ENCODE measurements at regions not wholly inside any gene's neighbourhood (a gene's known extent, or its start where the extent isn't known, plus 50 kb on each side); places are given as distances from the start of the nearest gene placed in this dataset.

- Histone ChIP-seq H4K20me1 (ENCODE audit: insufficient read depth, low read length) (no peaks in the 10 kb centered on the region), H3K27ac (ENCODE audit: low read depth, low read length) (peak overlapping the region; percentile 61), H3K36me3 (ENCODE audit: insufficient read depth, low read length) (no peaks in the 10 kb centered on the region), H3K9ac (ENCODE audit: low read length) (peak overlapping the region; percentile 1), H3K79me2 (ENCODE audit: insufficient read depth, low read length) (no peaks in the 10 kb centered on the region), H3K27me3 (ENCODE audit: insufficient read depth, low read length) (no peaks in the 10 kb centered on the region), H3K4me3 (ENCODE audit: insufficient read depth, low read depth, low read length) (no peak overlapping the region), H3K9me3 (ENCODE audit: insufficient read depth, low read depth, low read length) (no peaks in the 10 kb centered on the region), H2AFZ (ENCODE audit: low read depth, low read length) (no peak overlapping the region), H3K4me1 (ENCODE audit: insufficient read depth, low read length) (peaks cover 17% of the 10 kb centered on the region), H3K4me2 (ENCODE audit: low read length) (peak overlapping the region; percentile 38)
- TF ChIP-seq EZH2 (IDR thresholded peaks at IDR 0.05; ENCODE audit: insufficient read depth, low read length), result no peak
- peak; percentile 80 for TF ChIP-seq CTCF (IDR thresholded peaks at IDR 0.05; ENCODE audit: insufficient read depth, low read depth, low read length)
- Mint-ChIP-seq H3K27me3 (ENCODE audit: low read depth, unreplicated experiment) (no peaks in the 10 kb centered on the region), H3K36me3 (ENCODE audit: low read depth, unreplicated experiment) (no peaks in the 10 kb centered on the region), H3K27ac (ENCODE audit: unreplicated experiment) (peak overlapping the region; percentile 81), H3K4me3 (ENCODE audit: unreplicated experiment) (no peak overlapping the region), H3K4me1 (ENCODE audit: low read depth, unreplicated experiment) (peaks cover 18% of the 10 kb centered on the region), H3K9me3 (ENCODE audit: unreplicated experiment) (peaks cover 5% of the 10 kb centered on the region)
- peak; percentile 92 for DNase-seq (ENCODE audit: low read depth)
- no peak for FAIRE-seq
Observed at GRCh38 chr10:28991333-28992270, 297.3 kb upstream of the LYZL1 start.

DNA sequence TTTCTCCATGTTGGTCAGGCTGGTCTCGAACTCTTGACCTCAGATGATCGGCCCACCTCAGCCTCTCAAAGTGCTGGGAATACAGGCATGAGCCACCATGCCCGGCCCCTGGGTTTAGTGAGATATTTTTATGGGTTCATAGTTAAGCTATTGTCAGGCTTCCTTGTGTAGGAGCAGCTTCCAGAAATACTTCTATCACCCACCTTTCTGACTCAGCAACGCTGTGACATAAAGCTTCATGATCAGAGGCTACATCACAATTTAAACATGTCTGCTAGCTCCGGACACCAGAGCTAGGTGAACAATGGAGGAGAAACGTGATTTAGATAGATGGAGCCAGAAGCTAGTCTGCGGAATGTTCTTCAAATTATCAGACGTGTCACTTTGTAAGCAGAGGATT is 295.8 kb upstream of the LYZL1 start:
- H3K27ac ChIP-seq (ENCODE audit: low read depth, low read length), result no peak overlapping the region
- DNase-seq (ENCODE audit: low read depth) (no peak), FAIRE-seq (no peak)
- Mint-ChIP-seq H3K27ac (ENCODE audit: unreplicated experiment) (no peak overlapping the region), H3K9me3 (ENCODE audit: unreplicated experiment) (peaks cover 5% of the 10 kb centered on the region), H3K27me3 (ENCODE audit: low read depth, unreplicated experiment) (no peaks in the 10 kb centered on the region), H3K4me1 (ENCODE audit: low read depth, unreplicated experiment) (peaks cover 28% of the 10 kb centered on the region), H3K36me3 (ENCODE audit: low read depth, unreplicated experiment) (no peaks in the 10 kb centered on the region), H3K4me3 (ENCODE audit: unreplicated experiment) (no peak overlapping the region)
- H3K9ac ChIP-seq (ENCODE audit: low read length), result no peak overlapping the region
- no peaks in the 10 kb centered on the region for H3K36me3 ChIP-seq (ENCODE audit: insufficient read depth, low read length)
- H4K20me1 ChIP-seq (ENCODE audit: insufficient read depth, low read length), result no peaks in the 10 kb centered on the region
- H3K4me3 ChIP-seq (ENCODE audit: insufficient read depth, low read depth, low read length), result no peak overlapping the region
- H3K4me2 ChIP-seq (ENCODE audit: low read length), result no peak overlapping the region
- no peaks in the 10 kb centered on the region for H3K27me3 ChIP-seq (ENCODE audit: insufficient read depth, low read length)
- peaks cover 21% of the 10 kb centered on the region for H3K4me1 ChIP-seq (ENCODE audit: insufficient read depth, low read length)
- TF ChIP-seq EZH2 (IDR thresholded peaks at IDR 0.05; ENCODE audit: insufficient read depth, low read length) (no peak), CTCF (IDR thresholded peaks at IDR 0.05; ENCODE audit: insufficient read depth, low read depth, low read length) (no peak)
- H2AFZ ChIP-seq (ENCODE audit: low read depth, low read length), result no peak overlapping the region
- H3K79me2 ChIP-seq (ENCODE audit: insufficient read depth, low read length), result no peaks in the 10 kb centered on the region
- no peaks in the 10 kb centered on the region for H3K9me3 ChIP-seq (ENCODE audit: insufficient read depth, low read depth, low read length)

DNA sequence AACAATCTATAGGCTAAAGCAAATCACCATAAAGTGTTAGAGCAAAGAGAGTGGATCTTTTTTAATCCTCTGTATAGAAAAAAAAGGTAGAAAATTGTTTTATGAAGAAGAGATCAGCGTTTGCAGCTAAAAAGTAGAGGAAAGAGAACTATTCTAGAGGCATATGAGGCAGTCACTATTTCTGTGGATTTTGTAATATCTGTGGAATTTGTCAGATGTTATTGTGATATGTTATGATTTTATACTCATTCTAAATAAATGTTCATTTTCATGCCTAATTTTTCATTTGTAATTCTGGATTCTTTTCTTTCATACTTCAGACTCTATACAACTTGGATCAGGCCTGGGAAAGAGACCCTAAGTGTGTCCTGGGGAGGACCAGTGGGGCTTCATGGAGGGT is 295.0 kb upstream of the LYZL1 start:
- no peak overlapping the region for H3K4me3 ChIP-seq (ENCODE audit: insufficient read depth, low read depth, low read length)

More for the DNA sequence above, 295.0 kb upstream of the LYZL1 start:
- Histone ChIP-seq H4K20me1 (ENCODE audit: insufficient read depth, low read length) (no peaks in the 10 kb centered on the region), H2AFZ (ENCODE audit: low read depth, low read length) (no peak overlapping the region), H3K27ac (ENCODE audit: low read depth, low read length) (no peak overlapping the region), H3K4me1 (ENCODE audit: insufficient read depth, low read length) (peaks cover 21% of the 10 kb centered on the region), H3K4me2 (ENCODE audit: low read length) (no peak overlapping the region), H3K27me3 (ENCODE audit: insufficient read depth, low read length) (no peaks in the 10 kb centered on the region), H3K9me3 (ENCODE audit: insufficient read depth, low read depth, low read length) (no peaks in the 10 kb centered on the region), H3K9ac (ENCODE audit: low read length) (no peak overlapping the region), H3K79me2 (ENCODE audit: insufficient read depth, low read length) (no peaks in the 10 kb centered on the region), H3K36me3 (ENCODE audit: insufficient read depth, low read length) (no peaks in the 10 kb centered on the region)
- Mint-ChIP-seq H3K36me3 (ENCODE audit: low read depth, unreplicated experiment) (no peaks in the 10 kb centered on the region), H3K9me3 (ENCODE audit: unreplicated experiment) (peaks cover 5% of the 10 kb centered on the region), H3K4me1 (ENCODE audit: low read depth, unreplicated experiment) (peaks cover 28% of the 10 kb centered on the region), H3K27ac (ENCODE audit: unreplicated experiment) (no peak overlapping the region), H3K27me3 (ENCODE audit: low read depth, unreplicated experiment) (no peaks in the 10 kb centered on the region), H3K4me3 (ENCODE audit: unreplicated experiment) (no peak overlapping the region)
- DNase-seq (ENCODE audit: low read depth) (no peak), FAIRE-seq (no peak)
- TF ChIP-seq CTCF (IDR thresholded peaks at IDR 0.05; ENCODE audit: insufficient read depth, low read depth, low read length), result no peak
- no peak for TF ChIP-seq EZH2 (IDR thresholded peaks at IDR 0.05; ENCODE audit: insufficient read depth, low read length)
